ENCODE measurements at regions not wholly inside any gene's neighbourhood (a gene's known extent, or its start where the extent isn't known, plus 50 kb on each side); places are given as distances from the start of the nearest gene placed in this dataset.
"Not testable (repeated sequence)": the region's sequence is repeated elsewhere in the genome, so short reads cannot be mapped to it uniquely, and the experiment has no call there.

GRCh38 chr10:62597226-62597625, 207.3 kb upstream of the ADO start:
- no peak for DNase-seq

- DNase-seq, result no peak
Observed at GRCh38 chr10:62599161-62599560, 205.4 kb upstream of the ADO start.

GRCh38 chr10:62606551-62606950, 198.0 kb upstream of the ADO start:
- DNase-seq, result not testable (repeated sequence)

GRCh38 chr10:62608189-62608875, 196.2 kb upstream of the ADO start:
- DNase-seq, result not testable (repeated sequence)

- no peak for DNase-seq
Observed at GRCh38 chr10:62610649-62611229, 193.8 kb upstream of the ADO start.

- DNase-seq, result no peak
Observed at GRCh38 chr10:62613424-62613823, 191.1 kb upstream of the ADO start.

- DNase-seq, result no peak
Observed at GRCh38 chr10:62613859-62614258, 190.7 kb upstream of the ADO start.

- DNase-seq, result no peak
Observed at GRCh38 chr10:62614389-62615157, 189.9 kb upstream of the ADO start.

GRCh38 chr10:62616885-62617590, 187.5 kb upstream of the ADO start:
- DNase-seq, result no peak

- no peak for DNase-seq
Observed at GRCh38 chr10:62617652-62618051, 186.9 kb upstream of the ADO start.

GRCh38 chr10:62618054-62618453, 186.5 kb upstream of the ADO start:
- DNase-seq, result peak; percentile 4

- DNase-seq, result no peak
Observed at GRCh38 chr10:62618576-62619412, 185.7 kb upstream of the ADO start.

GRCh38 chr10:62619413-62619738, 185.1 kb upstream of the ADO start:
- no peak for DNase-seq

- peak; percentile 57 for DNase-seq
Observed at GRCh38 chr10:62620491-62620890, 184.0 kb upstream of the ADO start.

- no peak for DNase-seq
Observed at GRCh38 chr10:62623223-62623622, 181.3 kb upstream of the ADO start.

GRCh38 chr10:62625484-62625883, 179.0 kb upstream of the ADO start:
- DNase-seq, result no peak

- DNase-seq, result no peak
Observed at GRCh38 chr10:62626079-62626478, 178.4 kb upstream of the ADO start.

- no peak for DNase-seq
Observed at GRCh38 chr10:62626817-62627216, 177.7 kb upstream of the ADO start.

- DNase-seq, result no peak
Observed at GRCh38 chr10:62627983-62628382, 176.5 kb upstream of the ADO start.

GRCh38 chr10:62631241-62631640, 173.3 kb upstream of the ADO start:
- DNase-seq, result no peak

GRCh38 chr10:62632071-62632809, 172.3 kb upstream of the ADO start:
- DNase-seq, result peak; percentile 30

- DNase-seq, result no peak
Observed at GRCh38 chr10:62633976-62634375, 170.5 kb upstream of the ADO start.
